ENCODE measurements at regions not wholly inside any gene's neighbourhood (a gene's known extent, or its start where the extent isn't known, plus 50 kb on each side); places are given as distances from the start of the nearest gene placed in this dataset.

DNA sequence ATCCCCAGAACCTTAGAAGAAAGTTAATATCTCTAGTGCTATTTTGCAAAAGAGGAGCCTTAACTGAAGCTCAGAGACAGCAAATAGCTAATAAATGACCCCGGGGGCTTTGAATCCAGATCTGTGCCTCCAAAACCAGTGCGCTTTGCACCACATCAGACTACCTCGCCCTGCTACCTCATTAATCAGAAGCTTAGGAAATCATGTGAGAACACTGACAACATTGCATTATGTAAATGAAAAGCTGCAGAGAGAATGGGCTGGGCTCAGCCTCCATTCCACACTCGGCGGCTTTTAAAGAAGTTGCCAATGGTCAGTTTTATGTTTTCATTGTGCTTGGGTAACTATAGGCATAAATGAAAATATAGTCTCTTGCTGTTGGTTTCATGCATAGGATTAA is 54.0 kb upstream of the STMND1 start:
- no peak for DNase-seq (ENCODE audit: low read depth)

DNA sequence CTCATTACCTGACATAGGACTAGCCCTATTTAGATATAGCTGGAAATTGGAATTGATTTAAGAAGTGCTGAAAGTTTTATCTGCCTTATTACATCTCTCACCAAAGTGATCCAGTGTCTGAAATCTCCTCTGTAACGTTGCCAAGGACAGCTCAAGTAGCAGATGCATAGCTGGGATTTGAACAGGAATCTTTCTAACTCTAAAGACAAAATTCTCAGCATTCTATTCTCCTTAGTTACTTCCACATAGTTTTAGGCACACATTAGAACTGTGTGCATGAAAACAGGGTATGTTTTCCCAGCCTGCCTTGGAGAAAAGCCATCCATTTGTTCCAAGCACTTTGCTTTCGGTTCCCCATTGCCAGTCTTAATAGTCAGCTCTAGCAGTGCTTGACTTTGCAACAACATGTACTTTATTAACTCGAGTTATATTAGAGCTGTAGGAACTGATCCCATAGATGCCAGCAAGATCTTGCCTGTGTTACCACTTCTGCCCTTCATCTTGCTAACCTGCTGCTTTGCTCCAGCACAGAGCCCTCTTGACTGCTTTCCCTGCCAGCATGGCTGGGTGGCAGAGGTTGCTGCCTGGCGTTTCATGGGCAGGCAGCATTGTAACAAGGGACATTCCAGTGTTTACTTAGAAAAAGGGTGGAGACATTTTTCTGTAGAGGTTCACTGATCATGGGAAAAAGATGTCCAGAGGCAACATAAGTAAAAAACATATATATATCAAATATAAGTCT is 56.1 kb upstream of the STMND1 start:
- peak; percentile 82 for DNase-seq (ENCODE audit: low read depth)

DNA sequence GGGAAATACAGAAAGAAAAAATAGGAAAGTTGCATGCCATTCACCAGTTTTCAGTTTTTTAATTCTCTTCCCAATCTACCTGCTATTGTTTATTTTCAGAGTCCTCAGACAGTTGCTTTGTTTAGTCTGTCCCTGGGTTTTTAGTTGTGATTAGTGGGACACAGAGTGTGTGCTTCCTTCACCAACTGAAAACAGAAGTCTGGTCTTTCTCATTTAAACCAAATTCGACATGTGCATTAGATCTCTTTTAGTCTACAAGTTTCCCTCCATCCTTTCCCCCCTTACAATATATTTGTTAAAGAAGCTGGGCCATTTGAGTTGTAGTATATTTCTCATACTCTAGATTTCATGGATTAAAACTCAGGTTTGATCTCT is 58.7 kb upstream of the STMND1 start:
- no peak for DNase-seq (ENCODE audit: low read depth)

DNA sequence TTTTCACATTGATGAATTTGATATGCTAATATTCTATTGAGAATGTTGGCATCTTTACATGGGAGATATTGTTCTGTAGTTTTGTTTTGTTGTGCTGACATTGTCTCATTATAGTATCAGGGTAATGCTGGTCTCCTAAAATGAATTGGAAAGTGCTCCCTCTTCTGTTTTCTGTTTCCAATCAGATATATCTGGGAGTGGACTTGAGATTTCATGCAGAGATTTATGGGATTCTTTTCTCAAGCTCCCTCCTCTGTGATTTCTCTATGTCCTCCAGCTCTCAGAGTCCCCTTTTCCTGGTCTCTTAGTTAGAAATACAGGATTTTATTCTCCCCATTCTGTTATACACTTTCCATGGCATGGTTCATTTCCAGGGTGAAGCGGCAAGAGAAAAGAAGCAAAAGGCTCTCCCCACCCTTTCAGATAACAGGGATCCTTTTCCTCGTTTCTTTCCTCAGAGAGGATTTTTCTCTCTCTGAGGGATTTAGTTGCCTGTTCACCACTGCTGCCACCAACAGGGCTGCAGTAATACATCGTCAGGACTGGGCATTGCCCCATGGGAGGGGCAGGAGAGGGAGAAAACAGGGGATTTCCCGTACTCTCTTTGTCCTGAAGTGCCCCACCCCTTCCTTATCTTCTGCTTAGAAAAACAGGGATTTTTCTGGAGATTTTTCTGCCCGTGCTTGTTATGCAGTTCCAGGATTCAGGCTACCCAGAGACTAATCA is 59.3 kb upstream of the STMND1 start:
- DNase-seq (ENCODE audit: low read depth) = peak; percentile 41

DNA sequence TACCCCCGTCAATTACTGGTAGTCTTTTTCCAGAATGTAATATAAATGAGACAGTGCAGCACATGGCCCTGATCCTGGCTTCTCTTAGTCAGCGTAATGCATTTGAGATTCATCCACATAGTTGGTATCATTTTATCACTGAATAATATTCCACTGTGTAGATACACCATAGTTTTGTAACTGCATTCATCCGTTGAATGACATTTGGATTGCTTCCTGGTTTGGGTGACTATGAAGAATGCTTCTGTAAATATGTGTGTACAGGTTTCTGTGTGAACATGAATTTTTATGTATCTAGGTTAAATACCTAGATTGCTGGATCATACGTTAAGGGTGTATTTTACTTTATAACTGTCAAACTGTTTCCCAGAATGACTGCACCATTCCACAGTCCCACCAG is 62.6 kb upstream of the STMND1 start:
- peak; percentile 20 for DNase-seq (ENCODE audit: low read depth)

DNA sequence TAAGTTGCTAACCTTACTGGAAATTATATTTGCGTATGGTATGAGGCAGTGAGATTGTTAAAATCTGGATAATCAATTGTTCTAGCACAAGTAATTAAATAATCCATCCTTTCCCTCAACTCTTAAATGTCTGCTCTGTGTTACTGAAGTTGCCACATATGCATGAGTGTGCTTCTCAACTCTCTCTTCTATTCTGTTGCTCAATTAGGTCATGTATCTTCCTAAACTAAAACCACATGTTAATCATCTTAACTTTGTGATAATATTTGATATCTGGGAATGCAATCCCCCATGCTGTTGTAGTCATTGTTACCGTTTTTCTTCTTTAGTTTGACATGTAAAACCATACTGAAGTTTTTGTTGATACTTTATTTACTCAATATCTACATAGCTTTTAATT is 63.5 kb upstream of the STMND1 start:
- DNase-seq (ENCODE audit: low read depth) = peak; percentile 63

DNA sequence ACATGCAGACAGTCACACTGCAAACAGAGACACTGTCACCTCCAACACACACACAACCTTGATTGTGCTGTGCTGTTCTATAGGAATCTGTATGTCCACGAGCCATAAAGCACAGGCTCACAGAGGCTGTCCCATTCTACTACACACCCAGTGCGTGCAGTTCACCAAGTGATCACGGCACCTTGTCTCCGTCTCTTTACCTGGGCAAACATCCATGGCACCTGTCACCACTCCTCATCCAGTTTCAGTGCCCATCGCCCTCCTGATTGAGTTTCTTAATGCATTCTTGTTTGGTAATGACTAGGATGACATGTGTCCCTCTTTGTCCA is 65.8 kb upstream of the STMND1 start:
- DNase-seq (ENCODE audit: low read depth) = no peak

DNA sequence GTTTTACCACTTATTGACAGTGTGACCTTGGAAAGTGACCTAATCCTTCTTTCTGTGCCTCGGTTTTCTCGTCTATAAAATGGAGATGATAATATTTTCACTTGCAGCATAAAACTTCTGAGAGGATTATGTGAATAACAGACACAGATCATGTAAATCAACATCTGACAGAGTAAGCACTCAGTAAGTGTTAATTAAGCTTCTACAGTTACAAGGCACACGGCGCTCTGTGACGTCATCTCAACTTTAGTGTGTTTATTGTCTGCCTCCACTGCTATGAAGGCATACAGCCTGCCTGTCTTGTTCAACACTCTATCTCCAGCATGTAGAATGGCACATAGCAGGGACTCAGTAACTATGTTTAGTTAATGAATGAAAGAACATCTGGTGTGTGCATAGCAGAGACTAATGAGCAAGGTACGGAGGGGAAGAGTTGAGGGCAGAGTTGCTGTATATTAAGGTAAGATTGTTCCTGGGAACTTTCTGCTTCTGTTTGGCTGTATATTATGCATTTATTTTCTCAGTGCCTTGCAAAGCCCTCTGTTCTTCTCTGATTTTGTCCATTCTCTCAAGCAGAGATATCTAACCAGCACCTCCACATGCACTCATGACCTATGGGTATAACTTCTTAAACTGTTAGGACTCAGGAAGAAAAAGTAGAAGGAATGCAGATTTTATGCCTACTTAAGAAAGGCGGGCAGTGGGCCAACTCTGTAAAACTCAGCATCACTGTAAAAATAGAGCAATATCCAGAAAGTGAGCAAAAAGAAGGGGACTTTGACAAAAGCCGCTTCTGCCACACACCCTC is 66.4 kb upstream of the STMND1 start:
- DNase-seq (ENCODE audit: low read depth) = no peak

DNA sequence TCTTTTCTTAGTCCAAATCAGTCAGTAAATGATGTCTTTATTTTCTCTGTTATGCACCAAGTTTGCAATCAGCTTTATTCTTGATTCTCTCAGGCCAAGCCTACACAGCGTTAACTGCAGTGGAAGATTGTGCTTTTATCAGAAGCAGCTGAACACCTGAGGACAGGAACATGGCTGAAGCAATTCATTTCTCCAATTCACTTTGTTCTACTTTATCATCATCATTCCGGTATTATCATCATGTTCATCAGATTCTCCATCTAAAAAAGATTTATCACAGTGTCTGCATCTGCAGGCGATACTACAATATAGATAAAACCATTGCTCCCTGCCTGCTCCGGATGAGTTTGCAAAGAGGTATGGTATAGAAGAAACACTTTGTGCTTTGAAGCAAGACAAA is 68.1 kb upstream of the STMND1 start:
- DNase-seq (ENCODE audit: low read depth) = no peak

DNA sequence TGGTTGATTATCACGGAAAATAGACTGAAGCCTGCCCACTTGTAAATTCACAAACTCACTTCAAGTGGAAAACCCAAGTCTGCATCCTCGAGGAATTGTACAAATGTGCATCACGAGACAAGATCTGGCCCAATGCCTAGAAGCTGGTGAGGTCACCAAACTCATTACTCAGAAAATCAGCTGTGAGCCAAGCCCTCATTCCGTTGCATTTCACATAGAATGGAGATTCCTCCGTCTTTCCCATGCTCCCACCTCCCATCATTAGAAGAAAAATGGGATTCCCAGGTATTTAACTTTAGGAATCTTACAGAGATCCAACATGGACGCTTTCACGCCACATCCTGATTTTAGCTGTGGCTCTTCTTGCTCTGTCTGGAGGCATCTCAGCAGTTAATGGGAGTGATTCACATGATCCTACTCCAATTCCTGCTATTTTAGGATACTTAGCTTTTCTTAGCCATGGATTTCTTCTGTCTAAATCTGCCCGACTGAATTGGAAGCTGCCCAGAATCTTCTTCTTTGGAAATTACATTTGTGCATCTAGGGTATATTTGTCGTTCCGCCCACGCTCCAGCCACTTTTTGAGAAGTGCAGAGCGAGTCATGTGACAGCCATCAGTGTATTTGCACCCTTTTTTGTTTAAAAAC is 68.7 kb upstream of the STMND1 start:
- DNase-seq (ENCODE audit: low read depth) = peak; percentile 93

DNA sequence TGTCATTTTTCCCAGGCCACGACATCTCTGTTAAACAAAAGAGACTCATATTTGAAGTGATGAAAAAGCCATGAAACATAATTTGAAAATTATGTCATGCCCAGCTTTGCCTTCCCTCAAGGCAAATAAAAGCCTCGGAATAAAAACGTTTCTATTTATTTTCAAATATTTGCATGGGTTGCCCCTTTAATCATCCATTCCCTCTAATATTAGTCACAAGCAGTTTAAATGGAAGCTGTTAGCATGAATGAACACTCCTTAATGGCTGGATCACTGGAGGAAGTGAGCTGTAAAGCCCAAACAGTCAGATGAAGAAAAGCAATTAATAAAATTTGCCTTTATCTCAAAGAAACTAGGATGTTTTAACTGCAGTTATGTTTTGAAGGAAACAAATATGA is 69.3 kb upstream of the STMND1 start:
- DNase-seq (ENCODE audit: low read depth) = no peak

DNA sequence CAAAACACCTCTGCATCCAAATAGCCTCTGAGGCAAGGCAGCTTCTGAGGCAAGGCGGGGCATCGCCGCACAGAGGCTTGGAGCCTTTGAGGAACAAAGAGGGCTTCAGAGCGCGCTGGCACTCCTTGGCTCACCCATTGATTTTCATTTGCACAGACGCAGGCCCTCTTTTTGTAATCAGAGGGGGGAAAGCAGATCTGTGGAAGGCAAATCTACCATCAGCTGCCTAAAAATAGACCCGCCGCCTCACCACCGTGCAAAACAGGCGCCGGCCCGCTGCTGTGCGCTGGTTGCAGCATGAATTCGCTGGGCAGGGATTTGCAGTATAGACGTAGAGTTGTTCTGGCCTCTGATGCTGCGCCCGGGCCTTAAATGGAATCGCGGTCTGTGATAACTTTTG is 69.9 kb upstream of the STMND1 start:
- DNase-seq (ENCODE audit: low read depth) = no peak

DNA sequence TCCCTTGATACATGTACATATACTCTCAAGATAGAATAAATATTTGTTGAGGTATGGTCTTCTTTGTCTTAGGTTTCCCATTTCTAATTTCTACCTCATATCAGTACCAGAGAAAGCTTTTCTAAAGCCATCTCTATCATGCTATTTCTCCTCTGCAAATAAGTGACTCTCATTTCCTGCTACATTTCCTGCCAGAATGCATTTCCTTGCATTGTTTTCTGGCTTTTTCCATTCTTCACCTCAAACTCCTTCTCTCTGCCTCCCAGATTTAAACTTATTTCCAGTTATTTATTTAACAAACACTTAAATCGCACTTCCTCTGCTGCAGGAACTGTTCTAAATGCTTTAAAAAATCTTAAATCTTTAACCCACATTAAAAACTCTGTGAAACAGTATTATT is 74.4 kb upstream of the STMND1 start:
- DNase-seq (ENCODE audit: low read depth) = no peak

DNA sequence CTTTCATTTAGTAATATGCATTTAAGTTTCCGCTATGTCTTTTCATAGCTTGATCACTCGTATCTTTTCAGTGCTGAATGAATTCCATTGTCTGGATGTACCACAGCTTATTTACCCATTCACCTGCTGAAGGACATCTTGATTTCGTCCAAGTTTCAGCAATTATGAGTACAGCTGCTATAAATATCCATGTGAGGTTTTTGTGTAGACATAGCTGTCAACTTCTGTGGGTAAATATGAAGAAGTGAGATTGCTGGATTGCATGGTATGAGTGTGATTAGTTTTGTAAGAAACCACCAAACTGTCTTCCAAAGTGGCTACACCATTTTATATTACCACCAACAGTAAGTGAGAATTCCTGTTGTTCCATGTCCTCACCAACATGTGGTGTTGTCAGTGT is 79.2 kb upstream of the STMND1 start:
- DNase-seq (ENCODE audit: low read depth) = no peak

DNA sequence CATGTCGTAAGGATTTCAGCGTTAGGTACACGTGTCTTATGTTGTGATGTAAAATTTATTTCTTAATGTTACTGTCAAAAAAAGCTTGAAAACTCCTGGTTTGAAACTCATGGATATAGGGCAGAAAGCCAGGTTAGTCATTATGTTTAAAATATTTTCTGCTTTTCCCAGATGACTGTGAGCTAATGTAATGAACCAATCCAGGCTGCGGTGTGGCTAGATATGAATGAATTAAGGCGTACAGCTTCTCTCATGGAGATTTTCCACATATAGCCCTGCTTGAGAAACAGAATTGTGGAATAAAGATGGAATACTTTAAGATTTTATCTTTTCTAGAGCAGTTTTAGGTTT is 80.3 kb upstream of the STMND1 start:
- DNase-seq (ENCODE audit: low read depth) = peak; percentile 34

DNA sequence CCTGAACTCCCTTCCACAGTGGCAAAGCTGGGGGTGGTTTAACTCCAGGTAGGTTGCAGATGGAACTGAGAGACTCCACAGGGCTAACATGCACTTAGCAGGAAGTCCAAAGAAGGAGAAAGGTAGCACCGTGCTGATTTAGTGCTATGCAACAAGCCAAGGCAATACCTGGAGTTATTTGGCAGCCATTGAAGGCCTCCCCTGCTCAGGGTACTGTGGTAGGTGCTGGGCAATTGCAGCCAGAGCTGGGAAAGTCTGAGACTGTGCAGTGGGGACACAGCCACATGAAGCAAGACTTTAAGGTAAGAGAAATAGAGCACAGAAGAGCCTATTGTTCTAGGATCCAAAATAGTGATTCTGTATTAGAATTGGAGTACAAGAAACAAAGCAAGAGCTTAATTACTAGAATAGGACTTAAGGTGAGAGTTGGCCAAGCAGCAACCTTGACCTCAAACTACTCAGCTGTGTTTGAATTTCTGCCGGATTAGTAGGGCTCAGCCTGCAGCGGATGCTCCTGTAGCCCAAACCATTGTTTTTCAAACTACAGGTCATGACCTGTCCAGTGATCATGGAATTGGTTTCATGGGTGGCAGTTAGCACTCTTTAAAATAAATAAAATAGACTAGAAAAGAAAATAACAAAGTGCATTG is 80.8 kb upstream of the STMND1 start:
- DNase-seq (ENCODE audit: low read depth) = no peak

DNA sequence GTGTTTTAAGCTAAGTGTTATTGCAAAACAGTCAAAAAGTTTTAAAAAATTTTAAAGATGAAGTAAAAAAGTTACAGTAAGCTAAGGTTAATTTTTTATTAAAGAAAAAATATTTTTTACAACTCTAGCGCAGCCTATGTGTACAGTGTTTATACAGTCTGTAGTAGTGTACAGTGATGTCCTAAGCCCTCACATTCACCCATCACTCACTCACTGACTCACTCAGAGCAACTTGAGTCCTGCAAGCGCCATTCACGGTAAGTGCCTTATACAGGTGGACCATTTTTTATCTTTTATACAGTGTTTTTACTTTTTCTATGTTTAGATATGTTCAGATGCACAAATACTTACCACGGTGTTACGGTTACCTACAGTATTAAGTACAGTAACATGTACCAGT is 83.4 kb upstream of the STMND1 start:
- no peak for DNase-seq (ENCODE audit: low read depth)

DNA sequence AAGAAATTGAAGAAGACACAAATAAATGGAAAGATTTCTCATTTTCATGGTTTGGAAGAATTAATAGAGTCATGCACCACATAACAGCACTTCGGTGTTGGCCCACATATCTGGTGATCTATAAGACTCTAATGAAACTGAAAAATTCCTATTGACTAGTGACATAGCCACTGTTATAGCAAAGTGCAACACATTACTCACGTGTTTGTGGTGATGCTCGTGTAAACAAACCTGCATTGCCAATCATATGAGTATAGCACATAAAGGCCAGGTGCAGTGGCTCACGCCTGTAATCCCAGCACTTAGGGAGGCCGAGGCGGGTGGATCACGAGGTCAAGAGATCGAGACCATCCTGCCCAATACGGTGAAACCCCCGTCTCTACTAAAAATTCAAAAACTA is 84.4 kb upstream of the STMND1 start:
- no peak for DNase-seq (ENCODE audit: low read depth)

DNA sequence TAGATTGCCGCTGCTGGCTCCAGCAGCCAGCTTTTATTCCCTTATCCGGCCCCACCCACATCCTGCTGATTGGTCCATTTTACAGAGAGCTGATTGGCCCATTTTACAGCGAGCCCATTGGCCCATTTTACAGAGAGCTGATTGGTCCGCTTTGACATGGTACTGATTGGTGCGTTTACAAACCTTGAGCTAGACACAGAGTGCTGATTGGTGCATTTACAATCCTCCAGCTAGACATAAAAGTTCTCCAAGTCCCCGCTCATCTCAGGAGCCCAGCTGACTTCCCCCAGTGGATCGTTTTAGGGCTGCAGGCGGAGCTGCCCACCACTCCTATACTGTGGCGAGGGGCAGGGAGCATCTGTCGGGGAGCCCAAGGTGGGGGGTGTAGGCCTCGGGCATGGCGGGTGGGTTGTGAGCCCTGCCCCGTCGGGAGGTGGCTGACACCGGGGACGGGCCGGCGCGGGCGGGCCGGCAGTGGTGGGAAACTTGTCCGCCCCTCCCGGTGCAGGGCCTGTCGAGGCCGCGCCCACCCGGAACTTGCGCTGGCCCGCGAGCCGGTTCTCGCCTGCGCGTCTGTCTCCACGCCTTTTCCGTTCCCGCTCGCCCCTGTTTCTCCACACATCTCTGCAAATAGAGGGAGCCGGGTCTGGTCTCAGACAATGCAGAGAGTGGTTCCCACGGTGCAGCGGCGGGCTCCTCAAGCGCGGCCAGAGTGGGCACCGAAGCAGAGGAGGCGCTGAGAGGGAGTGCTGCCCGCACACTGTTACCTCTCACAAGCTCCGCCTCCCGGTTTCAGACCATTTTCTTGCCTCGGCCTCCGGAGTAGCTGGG is 86.1 kb upstream of the STMND1 start:
- peak; percentile 24 for DNase-seq (ENCODE audit: low read depth)

DNA sequence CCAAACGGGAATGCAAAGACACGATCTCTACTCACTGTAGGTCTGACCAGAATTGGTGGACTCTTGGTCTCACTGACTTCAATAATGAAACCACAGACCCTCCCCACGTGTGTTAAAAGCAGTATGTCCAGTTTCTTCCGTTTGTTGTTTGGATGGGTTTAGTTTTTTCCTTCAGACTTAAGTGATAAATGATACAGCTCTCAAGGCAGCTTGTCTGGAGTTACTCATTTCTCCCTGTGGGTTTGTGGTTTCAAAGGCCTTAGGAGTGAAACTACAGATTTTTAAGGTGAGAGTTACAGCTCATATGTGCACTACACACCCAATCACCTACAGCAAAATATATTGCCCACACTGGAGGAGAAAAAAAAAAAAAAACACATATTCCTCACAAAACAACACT is 86.7 kb upstream of the STMND1 start:
- DNase-seq (ENCODE audit: low read depth) = no peak

DNA sequence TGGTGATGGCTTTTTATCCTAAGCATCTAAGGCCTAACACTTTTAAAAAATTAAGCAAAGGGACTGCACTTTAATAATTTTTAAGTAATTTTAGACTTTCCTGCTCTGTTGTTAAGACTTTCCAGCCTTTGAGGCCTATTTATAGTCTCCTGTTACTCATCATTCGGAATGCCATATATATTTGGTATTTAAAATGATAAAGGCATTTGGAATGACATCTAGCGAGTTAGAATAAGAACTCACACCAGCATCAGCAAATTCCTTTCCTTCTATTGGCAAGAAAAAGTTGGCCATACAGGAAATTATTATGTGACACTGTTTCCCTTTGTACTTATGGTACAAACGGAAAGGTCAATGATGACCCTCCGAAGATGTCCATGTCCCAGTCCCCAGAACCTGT is 88.1 kb upstream of the STMND1 start:
- DNase-seq (ENCODE audit: low read depth) = peak; percentile 86
